NCI-H1048 (cell line): ENCODE measurements at regions not wholly inside any gene's neighbourhood (a gene's known extent, or its start where the extent isn't known, plus 50 kb on each side); places are given as distances from the start of the nearest gene placed in this dataset.

Experiments used
- DNase-seq: peaks from one replicate; lab custom pipeline; 2025; lab: John Stamatoyannopoulos, UW

- DNase-seq = no peak
Measured at GRCh38 chr1:82445827-82446226, 645.1 kb downstream of the ADGRL2 start.

GRCh38 chr1:82445132-82445531 is 644.4 kb downstream of the ADGRL2 start:
- no peak for DNase-seq

GRCh38 chr1:82441402-82441801 is 640.7 kb downstream of the ADGRL2 start:
- no peak for DNase-seq

GRCh38 chr1:82423174-82423815 is 622.6 kb downstream of the ADGRL2 start:
- DNase-seq = no peak

- no peak for DNase-seq
Measured at GRCh38 chr1:82421782-82422181, 621.0 kb downstream of the ADGRL2 start.

- DNase-seq = no peak
Measured at GRCh38 chr1:82420584-82420983, 619.9 kb downstream of the ADGRL2 start.

- no peak for DNase-seq
Measured at GRCh38 chr1:82411605-82412004, 610.9 kb downstream of the ADGRL2 start.

- no peak for DNase-seq
Measured at GRCh38 chr1:82405333-82405732, 604.6 kb downstream of the ADGRL2 start.

- no peak for DNase-seq
Measured at GRCh38 chr1:82401116-82401515, 600.4 kb downstream of the ADGRL2 start.

GRCh38 chr1:82400521-82400920 is 599.8 kb downstream of the ADGRL2 start:
- no peak for DNase-seq

- DNase-seq = no peak
Measured at GRCh38 chr1:82399093-82399492, 598.4 kb downstream of the ADGRL2 start.

GRCh38 chr1:82398357-82398756 is 597.6 kb downstream of the ADGRL2 start:
- DNase-seq = no peak

- DNase-seq = no peak
Measured at GRCh38 chr1:82395440-82395839, 594.7 kb downstream of the ADGRL2 start.

- no peak for DNase-seq
Measured at GRCh38 chr1:82392946-82393345, 592.2 kb downstream of the ADGRL2 start.

- no peak for DNase-seq
Measured at GRCh38 chr1:82392513-82392912, 591.8 kb downstream of the ADGRL2 start.

GRCh38 chr1:82391712-82392111 is 591.0 kb downstream of the ADGRL2 start:
- DNase-seq = no peak

GRCh38 chr1:82390627-82391026 is 589.9 kb downstream of the ADGRL2 start:
- DNase-seq = no peak

- no peak for DNase-seq
Measured at GRCh38 chr1:82388679-82389078, 587.9 kb downstream of the ADGRL2 start.

GRCh38 chr1:82387012-82387366 is 586.3 kb downstream of the ADGRL2 start:
- no peak for DNase-seq

- DNase-seq = no peak
Measured at GRCh38 chr1:82386365-82387011, 585.8 kb downstream of the ADGRL2 start.

- no peak for DNase-seq
Measured at GRCh38 chr1:82384776-82385175, 584.0 kb downstream of the ADGRL2 start.

- no peak for DNase-seq
Measured at GRCh38 chr1:82377201-82377884, 576.6 kb downstream of the ADGRL2 start.

- no peak for DNase-seq
Measured at GRCh38 chr1:82373710-82374109, 573.0 kb downstream of the ADGRL2 start.
